GM13976 (cell line): ENCODE measurements at regions not wholly inside any gene's neighbourhood (a gene's known extent, or its start where the extent isn't known, plus 50 kb on each side); places are given as distances from the start of the nearest gene placed in this dataset.

ENCODE experiments used
- DNase-seq: peaks from one replicate; pipeline ENCODE4 v3.0.0; 2012; ENCODE audit warnings: low spot score
- in situ Hi-C: fragments of 300-500 bp; cut with MboI; formaldehyde crosslinking; loops from one replicate; pipeline ENCODE4 v1.12.0; 2022; ENCODE audit warnings: low sequenced_read_pairs, mixed read lengths, inconsistent platforms; ENCODE audit not compliant: unreplicated experiment
- TF ChIP-seq, protein P1 (sequence below): IDR thresholded peaks from 2 replicates; pipeline ENCODE4 v1.5.1; 2012; ENCODE audit warnings: borderline replicate concordance, mild to moderate bottlenecking; ENCODE audit not compliant: insufficient read depth; ENCODE audit errors: extremely low read depth, missing control alignments, control extremely low read depth

DNA sequence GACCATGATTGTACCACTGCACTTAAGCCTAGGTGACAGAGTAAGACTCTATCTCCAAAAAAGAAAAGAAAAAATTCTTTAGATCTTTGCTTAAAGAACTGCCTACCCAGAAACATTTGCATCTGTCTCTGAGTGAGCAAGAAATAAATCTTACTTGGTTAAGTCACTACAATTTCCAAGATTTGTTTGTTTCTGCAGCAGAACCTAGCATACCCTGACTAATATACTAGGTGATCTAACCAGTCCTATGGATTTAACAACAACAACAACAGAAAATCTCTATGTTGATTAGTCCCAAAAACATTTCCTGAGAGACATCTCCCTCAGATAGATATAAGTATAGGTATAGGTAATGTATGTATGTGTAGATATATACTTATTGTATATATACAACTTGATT is 549.3 kb upstream of the PSMD7 start:
- DNase-seq, result no peak
- in situ Hi-C loops, result no loop called here
- TF ChIP-seq, protein P1, sequence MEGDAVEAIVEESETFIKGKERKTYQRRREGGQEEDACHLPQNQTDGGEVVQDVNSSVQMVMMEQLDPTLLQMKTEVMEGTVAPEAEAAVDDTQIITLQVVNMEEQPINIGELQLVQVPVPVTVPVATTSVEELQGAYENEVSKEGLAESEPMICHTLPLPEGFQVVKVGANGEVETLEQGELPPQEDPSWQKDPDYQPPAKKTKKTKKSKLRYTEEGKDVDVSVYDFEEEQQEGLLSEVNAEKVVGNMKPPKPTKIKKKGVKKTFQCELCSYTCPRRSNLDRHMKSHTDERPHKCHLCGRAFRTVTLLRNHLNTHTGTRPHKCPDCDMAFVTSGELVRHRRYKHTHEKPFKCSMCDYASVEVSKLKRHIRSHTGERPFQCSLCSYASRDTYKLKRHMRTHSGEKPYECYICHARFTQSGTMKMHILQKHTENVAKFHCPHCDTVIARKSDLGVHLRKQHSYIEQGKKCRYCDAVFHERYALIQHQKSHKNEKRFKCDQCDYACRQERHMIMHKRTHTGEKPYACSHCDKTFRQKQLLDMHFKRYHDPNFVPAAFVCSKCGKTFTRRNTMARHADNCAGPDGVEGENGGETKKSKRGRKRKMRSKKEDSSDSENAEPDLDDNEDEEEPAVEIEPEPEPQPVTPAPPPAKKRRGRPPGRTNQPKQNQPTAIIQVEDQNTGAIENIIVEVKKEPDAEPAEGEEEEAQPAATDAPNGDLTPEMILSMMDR, result no peak

DNA sequence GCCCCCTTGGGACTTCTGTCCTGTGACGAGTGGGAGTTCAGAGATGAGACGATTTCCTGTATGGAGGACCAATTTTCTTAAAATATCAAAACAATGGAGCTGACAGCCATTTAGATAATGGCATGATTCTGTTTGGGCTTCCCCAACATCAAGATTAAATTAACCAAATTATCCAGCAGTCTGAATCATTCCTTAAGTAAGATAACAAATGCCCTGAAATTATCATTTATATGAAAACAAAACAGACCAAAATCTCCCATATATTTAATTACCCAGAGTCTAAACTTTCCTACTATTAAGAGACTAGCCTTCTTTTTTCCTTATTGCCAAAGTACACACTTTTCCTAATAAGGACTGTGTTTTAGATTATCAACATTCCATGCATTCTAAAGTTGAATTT is 550.1 kb upstream of the PSMD7 start:
- TF ChIP-seq, protein P1, result no peak
- in situ Hi-C loops, result no loop called here
- no peak for DNase-seq

DNA sequence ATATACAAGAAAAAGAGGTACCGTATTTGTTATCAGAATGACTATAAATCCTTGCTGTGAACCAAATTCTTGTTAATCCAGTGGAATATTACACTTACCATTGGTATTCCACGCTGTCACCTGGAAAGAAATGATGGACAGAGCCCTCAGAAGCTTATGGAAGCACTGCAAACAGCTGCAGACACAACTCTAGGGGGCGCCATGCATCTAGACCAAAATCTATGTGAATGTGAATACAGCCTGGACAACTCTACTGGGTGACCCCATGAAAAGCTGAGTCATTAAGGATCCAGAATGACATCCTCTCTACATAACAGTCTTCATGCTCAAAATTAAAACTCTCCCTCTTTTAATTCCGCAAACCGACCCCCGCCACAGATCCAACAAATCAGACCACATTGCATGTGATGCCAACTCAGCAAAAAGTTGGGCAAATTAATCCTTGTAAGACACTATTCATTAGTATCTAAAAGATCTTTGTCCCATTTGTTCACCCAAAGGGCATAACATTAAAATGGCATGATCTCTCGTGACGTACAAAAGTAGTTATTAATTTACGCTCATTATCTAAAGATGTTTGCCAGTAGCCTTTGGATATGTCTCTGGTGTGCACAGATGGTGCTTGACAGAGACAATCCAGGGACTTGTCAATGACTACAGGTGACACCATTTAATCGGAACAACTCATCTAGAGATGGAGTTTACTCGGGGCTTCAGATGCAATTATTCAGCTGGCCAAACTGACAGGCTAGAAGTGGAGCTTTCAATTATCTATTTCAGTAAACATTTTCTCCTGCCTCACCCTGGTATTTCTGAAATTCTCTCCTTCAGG is 552.7 kb upstream of the PSMD7 start:
- DNase-seq, result no peak
- TF ChIP-seq, protein P1, result no peak
- in situ Hi-C loops, result no loop called here

DNA sequence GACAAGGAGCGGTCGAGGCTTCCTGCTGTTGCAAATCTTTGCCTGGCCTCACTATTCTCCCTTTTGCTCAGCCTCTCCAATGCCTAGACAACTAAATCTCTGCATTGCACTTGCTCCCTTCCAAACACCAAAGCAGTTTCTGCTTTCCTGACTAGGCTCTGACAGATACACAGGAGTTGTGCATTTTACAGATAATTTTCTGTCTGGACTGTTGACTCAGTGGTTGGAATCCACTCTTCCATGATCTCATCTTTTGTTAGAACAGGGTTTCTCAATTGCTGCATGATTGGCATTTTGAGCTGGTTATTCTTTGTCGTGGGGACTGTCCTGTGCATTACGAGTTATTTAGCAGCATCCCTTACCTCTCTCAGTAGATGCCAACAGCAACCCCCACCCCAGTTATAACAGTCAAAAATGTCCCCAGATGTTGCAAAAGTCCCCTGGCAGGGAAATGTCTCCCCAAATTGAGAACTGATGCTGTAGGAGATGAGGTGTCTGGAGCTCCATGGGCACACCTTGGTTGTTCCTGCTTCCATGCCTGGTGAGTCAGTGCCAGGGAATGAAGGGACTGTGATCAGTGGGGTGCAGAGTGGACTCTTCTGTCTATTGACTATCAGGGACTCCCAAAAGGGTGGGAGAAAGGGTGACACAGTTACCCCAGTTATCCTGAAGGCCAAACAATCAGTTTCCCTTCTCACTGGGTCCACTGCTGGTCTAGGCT is 557.4 kb upstream of the PSMD7 start:
- in situ Hi-C loops, result no loop called here

DNA sequence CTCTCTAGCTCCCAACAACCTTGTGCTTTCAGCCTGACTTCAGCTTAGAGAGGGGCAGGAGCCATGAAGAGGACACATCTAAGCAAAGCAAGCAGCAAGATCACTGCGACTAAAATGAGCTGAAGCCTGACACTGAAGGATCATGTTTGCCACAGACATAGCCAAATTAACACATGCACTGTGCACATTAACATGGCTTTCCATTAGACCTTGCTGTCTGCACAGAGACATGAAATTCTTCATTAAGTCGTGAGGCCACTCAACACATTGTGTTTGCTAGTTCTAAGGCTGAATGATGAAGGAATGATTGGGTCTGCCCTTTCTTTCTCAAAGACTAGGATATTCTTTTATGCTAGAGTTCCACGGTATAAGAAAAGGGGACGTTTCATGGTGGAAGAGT is 558.3 kb upstream of the PSMD7 start:
- TF ChIP-seq, protein P1, result no peak
- no peak for DNase-seq
- in situ Hi-C loops, result no loop called here

More for the DNA sequence above, 557.4 kb upstream of the PSMD7 start:
- TF ChIP-seq, protein P1, result no peak
- DNase-seq, result no peak

DNA sequence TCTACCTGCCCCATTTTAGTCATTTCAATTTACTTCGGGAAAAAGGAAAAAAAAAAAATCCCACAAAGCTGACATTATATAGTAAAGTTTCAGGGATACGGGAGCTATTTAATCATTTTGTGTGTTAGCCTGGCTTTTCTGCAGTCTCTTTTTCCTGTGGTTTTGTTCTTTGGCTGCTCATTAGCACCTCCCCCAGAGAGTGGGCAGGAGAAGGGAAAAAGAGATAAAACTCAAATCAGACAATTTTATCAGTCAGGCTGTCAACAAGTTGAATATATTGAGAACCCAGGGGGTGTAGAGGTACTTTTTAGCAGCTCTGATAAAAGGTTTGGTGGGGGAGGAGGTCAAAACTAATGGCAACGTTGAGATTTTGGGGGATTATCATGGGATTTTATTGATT is 559.0 kb upstream of the PSMD7 start:
- in situ Hi-C loops, result no loop called here
- TF ChIP-seq, protein P1, result no peak
- DNase-seq, result no peak
